ENCODE measurements at regions not wholly inside any gene's neighbourhood (a gene's known extent, or its start where the extent isn't known, plus 50 kb on each side); places are given as distances from the start of the nearest gene placed in this dataset.

DNA sequence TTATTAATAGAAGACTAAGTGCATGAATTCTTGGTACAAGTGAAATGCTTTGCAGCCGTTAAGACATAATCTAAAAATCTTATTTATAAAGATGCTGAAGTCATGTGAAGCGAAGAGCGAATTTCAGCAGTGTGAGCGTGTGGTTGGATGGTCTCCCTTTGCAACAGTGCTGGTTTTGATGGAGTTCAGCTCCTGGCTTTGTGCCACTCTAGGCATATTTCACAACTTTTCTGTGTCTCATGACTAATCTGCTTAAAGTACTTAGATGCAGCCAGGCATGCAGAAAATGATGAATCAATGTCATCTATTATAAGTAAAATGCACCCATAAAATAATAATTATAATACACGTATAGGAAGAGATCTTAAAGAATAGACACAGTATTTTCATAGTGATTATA is 107.2 kb upstream of the TCERG1L start:
- TF ChIP-seq, protein P1, sequence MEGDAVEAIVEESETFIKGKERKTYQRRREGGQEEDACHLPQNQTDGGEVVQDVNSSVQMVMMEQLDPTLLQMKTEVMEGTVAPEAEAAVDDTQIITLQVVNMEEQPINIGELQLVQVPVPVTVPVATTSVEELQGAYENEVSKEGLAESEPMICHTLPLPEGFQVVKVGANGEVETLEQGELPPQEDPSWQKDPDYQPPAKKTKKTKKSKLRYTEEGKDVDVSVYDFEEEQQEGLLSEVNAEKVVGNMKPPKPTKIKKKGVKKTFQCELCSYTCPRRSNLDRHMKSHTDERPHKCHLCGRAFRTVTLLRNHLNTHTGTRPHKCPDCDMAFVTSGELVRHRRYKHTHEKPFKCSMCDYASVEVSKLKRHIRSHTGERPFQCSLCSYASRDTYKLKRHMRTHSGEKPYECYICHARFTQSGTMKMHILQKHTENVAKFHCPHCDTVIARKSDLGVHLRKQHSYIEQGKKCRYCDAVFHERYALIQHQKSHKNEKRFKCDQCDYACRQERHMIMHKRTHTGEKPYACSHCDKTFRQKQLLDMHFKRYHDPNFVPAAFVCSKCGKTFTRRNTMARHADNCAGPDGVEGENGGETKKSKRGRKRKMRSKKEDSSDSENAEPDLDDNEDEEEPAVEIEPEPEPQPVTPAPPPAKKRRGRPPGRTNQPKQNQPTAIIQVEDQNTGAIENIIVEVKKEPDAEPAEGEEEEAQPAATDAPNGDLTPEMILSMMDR (IDR thresholded peaks at IDR 0.05), result no peak
- no peak for TF ChIP-seq POLR2A (IDR thresholded peaks at IDR 0.05)

Data from body of pancreas (tissue), 4 donors.